ENCODE measurements at regions not wholly inside any gene's neighbourhood (a gene's known extent, or its start where the extent isn't known, plus 50 kb on each side); places are given as distances from the start of the nearest gene placed in this dataset.

DNA sequence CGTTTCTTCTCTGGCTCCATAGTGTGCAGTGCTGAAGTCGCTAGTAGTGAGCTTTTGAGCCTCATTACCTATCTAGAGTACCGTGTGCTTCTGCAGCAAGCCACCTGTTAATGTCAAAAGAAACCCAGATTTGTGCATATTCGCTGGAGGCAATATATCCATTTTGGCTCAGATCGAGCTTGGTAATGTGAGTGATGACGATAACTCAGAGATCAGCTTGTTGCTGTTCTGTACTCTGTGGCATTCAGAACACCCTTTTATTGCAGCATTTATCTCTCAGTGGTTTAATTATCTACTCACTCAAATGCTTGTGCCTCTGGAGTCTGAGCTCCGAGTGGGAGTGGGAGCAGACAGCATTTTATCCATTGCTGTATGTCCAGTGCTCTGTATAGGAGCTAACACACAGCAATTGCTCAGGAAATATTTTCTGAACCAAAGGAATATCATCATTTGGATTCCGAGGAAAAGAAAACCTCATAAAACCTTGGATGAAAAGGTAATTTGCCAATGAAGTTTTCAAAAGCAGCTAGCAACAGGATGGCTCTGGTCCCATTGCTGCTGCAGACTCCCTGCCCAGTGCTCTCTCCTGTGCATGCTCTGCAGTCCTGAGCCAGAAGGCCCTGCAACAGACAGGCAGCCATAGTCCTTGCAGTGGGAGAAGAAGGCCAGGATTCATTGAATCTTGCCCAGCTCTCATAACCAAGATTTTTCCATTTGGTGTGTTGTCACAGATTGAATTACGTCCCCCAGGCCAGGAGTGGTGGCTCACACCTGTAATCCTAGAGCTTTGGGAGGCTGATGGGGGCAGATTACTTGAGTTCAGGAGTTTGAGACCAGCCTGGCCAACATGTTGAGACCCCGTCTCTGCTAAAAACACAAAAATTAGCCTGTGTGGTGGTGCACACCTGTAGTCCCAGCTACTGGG is 183.8 kb downstream of the MYCN start:
- Histone ChIP-seq H3K27ac (no peak overlapping the region), H3K4me1 (no peaks in the 10 kb centered on the region), H3K4me3 (no peak overlapping the region), H3K36me3 (no peaks in the 10 kb centered on the region), H3K27me3 (replicated peaks in 1 of 7) (peaks cover 0 to 17% (median 0%) of the 10 kb centered on the region in 7 donors), H3K9me3 (peaks cover 0 to 4% (median 0%) of the 10 kb centered on the region in 8 donors)
- intact Hi-C loops (cut with DNase I; ENCODE audit: low total_unique reads), result no loop called here
- no peak for DNase-seq
- 82 to 89% (median 85%) methylated on average over 10 of the region's 10 CpGs for WGBS, 5 donors
- TF ChIP-seq CTCF (IDR thresholded peaks at IDR 0.05 in 8 of 11, conservative IDR thresholded peaks at IDR 0.05 in 3 of 11) (no peak), POLR2A (IDR thresholded peaks at IDR 0.05) (no peak)

DNA sequence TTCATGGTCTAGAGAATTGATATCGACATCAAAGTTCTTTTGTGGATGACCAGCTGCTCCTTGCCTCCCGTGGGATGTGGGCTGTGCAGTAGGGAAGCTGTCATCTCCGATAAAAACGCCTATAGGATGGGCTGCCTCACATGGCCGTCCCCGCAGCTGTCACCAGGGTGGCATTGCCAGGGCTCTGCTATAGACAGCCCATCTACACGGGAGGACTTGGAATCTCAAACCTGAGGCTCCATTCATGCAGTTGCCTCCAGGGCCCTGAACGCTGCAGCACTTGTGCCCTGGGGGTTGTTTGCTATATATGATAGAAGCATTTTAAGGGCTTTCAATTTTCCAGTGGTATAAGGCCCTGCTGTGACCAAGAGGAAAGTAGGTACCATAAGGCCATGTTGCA is 183.1 kb downstream of the MYCN start:
- TF ChIP-seq CTCF (IDR thresholded peaks at IDR 0.05 in 8 of 11, conservative IDR thresholded peaks at IDR 0.05 in 3 of 11) (no peak), POLR2A (IDR thresholded peaks at IDR 0.05) (no peak), POLR2AphosphoS5 (IDR thresholded peaks at IDR 0.05) (no peak)
- Histone ChIP-seq H3K27me3 (replicated peaks in 1 of 7) (peaks cover 0 to 17% (median 0%) of the 10 kb centered on the region in 7 donors), H3K9me3 (peaks cover 0 to 4% (median 0%) of the 10 kb centered on the region in 8 donors), H3K36me3 (no peaks in the 10 kb centered on the region), H3K4me1 (no peaks in the 10 kb centered on the region), H3K27ac (no peak overlapping the region), H3K4me3 (no peak overlapping the region)
- no peak for DNase-seq
- 63 to 91% (median 78%) methylated on average over 7 to 8 of the region's 8 CpGs for WGBS, 5 donors
- intact Hi-C loops (cut with DNase I; ENCODE audit: low total_unique reads), result no loop called here

GRCh38 chr2:16122556-16122955 is 182.2 kb downstream of the MYCN start:
- 71 to 98% (median 92%) methylated on average over 4 of the region's 4 CpGs for WGBS, 5 donors
- no peak overlapping the region for H3K27ac ChIP-seq
- H3K9me3 ChIP-seq, result peaks cover 0 to 4% (median 0%) of the 10 kb centered on the region in 8 donors
- H3K36me3 ChIP-seq, result no peaks in the 10 kb centered on the region
- H3K4me1 ChIP-seq, result no peaks in the 10 kb centered on the region
- peaks cover 0 to 17% (median 0%) of the 10 kb centered on the region in 7 donors for H3K27me3 ChIP-seq (replicated peaks in 1 of 7)
- intact Hi-C loops (cut with DNase I; ENCODE audit: low total_unique reads), result no loop called here
- no peak overlapping the region for H3K4me3 ChIP-seq
- TF ChIP-seq POLR2AphosphoS5 (IDR thresholded peaks at IDR 0.05) (no peak), POLR2A (IDR thresholded peaks at IDR 0.05) (no peak), CTCF (IDR thresholded peaks at IDR 0.05 in 8 of 11, conservative IDR thresholded peaks at IDR 0.05 in 3 of 11) (no peak)
- DNase-seq, result no peak

GRCh38 chr2:16121986-16122390 is 181.6 kb downstream of the MYCN start:
- no peak overlapping the region for H3K4me3 ChIP-seq
- intact Hi-C loops (cut with DNase I; ENCODE audit: low total_unique reads), result no loop called here
- no peaks in the 10 kb centered on the region for H3K36me3 ChIP-seq
- TF ChIP-seq POLR2A (IDR thresholded peaks at IDR 0.05), result no peak
- no peak for TF ChIP-seq POLR2AphosphoS5 (IDR thresholded peaks at IDR 0.05)
- no peak for TF ChIP-seq CTCF (IDR thresholded peaks at IDR 0.05 in 8 of 11, conservative IDR thresholded peaks at IDR 0.05 in 3 of 11)
- peaks cover 0 to 17% (median 0%) of the 10 kb centered on the region in 7 donors for H3K27me3 ChIP-seq (replicated peaks in 1 of 7)
- 91 to 96% (median 94%) methylated on average over 4 of the region's 4 CpGs for WGBS, 5 donors
- DNase-seq, result no peak
- H3K9me3 ChIP-seq, result peaks cover 0 to 4% (median 0%) of the 10 kb centered on the region in 8 donors
- H3K4me1 ChIP-seq, result no peaks in the 10 kb centered on the region
- no peak overlapping the region for H3K27ac ChIP-seq
